Osteoblast (primary cell): ENCODE measurements at regions not wholly inside any gene's neighbourhood (a gene's known extent, or its start where the extent isn't known, plus 50 kb on each side); places are given as distances from the start of the nearest gene placed in this dataset.

Experiments used
- DNase-seq: peaks from one replicate; pipeline ENCODE4 v3.0.0; 2011; ENCODE audit warnings: low spot score, mixed read lengths; ENCODE audit not compliant: insufficient read length; ENCODE audit errors: missing footprints
- H2AFZ ChIP-seq: 2 replicates; pipeline ENCODE4 v1.6.0; 2011; ENCODE audit warnings: mild to moderate bottlenecking, low read length
- H3K27ac ChIP-seq: 2 replicates; pipeline ENCODE4 v1.5.1; 2011; ENCODE audit warnings: mild to moderate bottlenecking, low read depth, low read length, moderate library complexity
- H3K27me3 ChIP-seq: 2 replicates; pipeline ENCODE4 v1.6.0; 2012; ENCODE audit warnings: mild to moderate bottlenecking, control low read depth, inconsistent platforms, low read length, moderate library complexity; ENCODE audit not compliant: insufficient read depth
- H3K36me3 ChIP-seq: 2 replicates; pipeline ENCODE4 v1.5.1; 2011; ENCODE audit warnings: mild to moderate bottlenecking, low read length, control low read depth, moderate library complexity; ENCODE audit not compliant: insufficient read depth
- H3K4me1 ChIP-seq: 2 replicates; pipeline ENCODE4 v1.5.1; 2011; ENCODE audit warnings: mild to moderate bottlenecking, low read length, control low read depth, moderate library complexity; ENCODE audit not compliant: insufficient read depth
- H3K4me2 ChIP-seq: 2 replicates; pipeline ENCODE4 v1.6.0; 2011; ENCODE audit warnings: mild to moderate bottlenecking, low read length; ENCODE audit not compliant: insufficient read depth
- H3K4me3 ChIP-seq: fragments of 200-600 bp; sonication (generic); 3 replicates; pipeline ENCODE4 v1.5.1; 2012; ENCODE audit warnings: mild to moderate bottlenecking, low read length, inconsistent platforms; ENCODE audit not compliant: insufficient read depth
- H3K79me2 ChIP-seq: 2 replicates; pipeline ENCODE4 v1.6.0; 2012; ENCODE audit warnings: mild to moderate bottlenecking, low read length, control low read depth, inconsistent platforms; ENCODE audit not compliant: insufficient read depth
- H3K9me3 ChIP-seq: 2 replicates; pipeline ENCODE4 v1.5.1; 2011; ENCODE audit warnings: low read depth, low read length, control low read depth
- H4K20me1 ChIP-seq: 2 replicates; pipeline ENCODE4 v1.6.0; 2012; ENCODE audit warnings: mild to moderate bottlenecking, low read length, control low read depth; ENCODE audit not compliant: insufficient read depth
- CTCF ChIP-seq: IDR thresholded peaks from 2 replicates; pipeline ENCODE4 v1.5.1; 2011; ENCODE audit warnings: mild to moderate bottlenecking, low read depth, low read length, moderate library complexity; ENCODE audit errors: extremely low read depth

- DNase-seq, result no peak
Observed at GRCh38 chr5:124873188-124873587, 126.7 kb upstream of the ZNF608 start.

GRCh38 chr5:124873713-124874112 is 127.3 kb upstream of the ZNF608 start:
- H3K36me3 ChIP-seq, result no peaks in the 10 kb centered on the region
- H3K4me3 ChIP-seq, result no peak overlapping the region
- H3K4me1 ChIP-seq, result peaks cover 3% of the 10 kb centered on the region
- H3K79me2 ChIP-seq, result no peaks in the 10 kb centered on the region
- TF ChIP-seq CTCF, result no peak
- H2AFZ ChIP-seq, result no peak overlapping the region
- no peaks in the 10 kb centered on the region for H3K27me3 ChIP-seq
- no peak overlapping the region for H3K4me2 ChIP-seq
- H4K20me1 ChIP-seq, result no peaks in the 10 kb centered on the region
- H3K9me3 ChIP-seq, result no peaks in the 10 kb centered on the region
- DNase-seq, result no peak
- no peak overlapping the region for H3K27ac ChIP-seq

More at GRCh38 chr5:124873188-124873587, 126.7 kb upstream of the ZNF608 start:
- H3K4me3 ChIP-seq, result no peak overlapping the region
- H3K79me2 ChIP-seq, result no peaks in the 10 kb centered on the region
- H3K4me2 ChIP-seq, result no peak overlapping the region
- no peak overlapping the region for H3K27ac ChIP-seq
- H3K27me3 ChIP-seq, result no peaks in the 10 kb centered on the region
- H3K4me1 ChIP-seq, result peaks cover 5% of the 10 kb centered on the region
- TF ChIP-seq CTCF, result no peak
- no peaks in the 10 kb centered on the region for H3K9me3 ChIP-seq
- no peaks in the 10 kb centered on the region for H4K20me1 ChIP-seq
- H3K36me3 ChIP-seq, result no peaks in the 10 kb centered on the region
- H2AFZ ChIP-seq, result no peak overlapping the region

- no peak overlapping the region for H2AFZ ChIP-seq
- H3K27me3 ChIP-seq, result no peaks in the 10 kb centered on the region
- DNase-seq, result no peak
- no peaks in the 10 kb centered on the region for H3K36me3 ChIP-seq
- no peak for TF ChIP-seq CTCF
- H3K4me2 ChIP-seq, result no peak overlapping the region
- H4K20me1 ChIP-seq, result no peaks in the 10 kb centered on the region
- no peaks in the 10 kb centered on the region for H3K79me2 ChIP-seq
- H3K4me1 ChIP-seq, result no peaks in the 10 kb centered on the region
- H3K4me3 ChIP-seq, result no peak overlapping the region
- no peaks in the 10 kb centered on the region for H3K9me3 ChIP-seq
- H3K27ac ChIP-seq, result no peak overlapping the region
Observed at GRCh38 chr5:124876566-124876965, 130.1 kb upstream of the ZNF608 start.

GRCh38 chr5:124876983-124877382 is 130.5 kb upstream of the ZNF608 start:
- no peaks in the 10 kb centered on the region for H3K36me3 ChIP-seq
- no peak for TF ChIP-seq CTCF
- no peaks in the 10 kb centered on the region for H3K9me3 ChIP-seq
- H2AFZ ChIP-seq, result no peak overlapping the region
- no peak for DNase-seq
- no peaks in the 10 kb centered on the region for H3K27me3 ChIP-seq
- H3K79me2 ChIP-seq, result no peaks in the 10 kb centered on the region
- no peaks in the 10 kb centered on the region for H3K4me1 ChIP-seq
- no peak overlapping the region for H3K4me2 ChIP-seq
- H3K4me3 ChIP-seq, result no peak overlapping the region
- no peak overlapping the region for H3K27ac ChIP-seq
- H4K20me1 ChIP-seq, result no peaks in the 10 kb centered on the region
